C4-2B (cell line): ENCODE measurements at regions not wholly inside any gene's neighbourhood (a gene's known extent, or its start where the extent isn't known, plus 50 kb on each side); places are given as distances from the start of the nearest gene placed in this dataset.
A peak's percentile ranks its signal among the peaks of the same experiment; 100 is the strongest.
"Not testable (repeated sequence)": the region's sequence is repeated elsewhere in the genome, so short reads cannot be mapped to it uniquely, and the experiment has no call there.

Experiments
- H3K27ac ChIP-seq: fragments of 450-650 bp; 2 replicates; pipeline ENCODE4 v1.5.1; 2017
- CTCF ChIP-seq: fragments of 450-650 bp; conservative IDR thresholded peaks from 2 replicates; pipeline ENCODE4 v1.5.1; 2017; ENCODE audit warnings: mild to moderate bottlenecking
- ZFX ChIP-seq: fragments of 450-650 bp; IDR thresholded peaks from 2 replicates; pipeline ENCODE4 v1.6.1; 2017

DNA sequence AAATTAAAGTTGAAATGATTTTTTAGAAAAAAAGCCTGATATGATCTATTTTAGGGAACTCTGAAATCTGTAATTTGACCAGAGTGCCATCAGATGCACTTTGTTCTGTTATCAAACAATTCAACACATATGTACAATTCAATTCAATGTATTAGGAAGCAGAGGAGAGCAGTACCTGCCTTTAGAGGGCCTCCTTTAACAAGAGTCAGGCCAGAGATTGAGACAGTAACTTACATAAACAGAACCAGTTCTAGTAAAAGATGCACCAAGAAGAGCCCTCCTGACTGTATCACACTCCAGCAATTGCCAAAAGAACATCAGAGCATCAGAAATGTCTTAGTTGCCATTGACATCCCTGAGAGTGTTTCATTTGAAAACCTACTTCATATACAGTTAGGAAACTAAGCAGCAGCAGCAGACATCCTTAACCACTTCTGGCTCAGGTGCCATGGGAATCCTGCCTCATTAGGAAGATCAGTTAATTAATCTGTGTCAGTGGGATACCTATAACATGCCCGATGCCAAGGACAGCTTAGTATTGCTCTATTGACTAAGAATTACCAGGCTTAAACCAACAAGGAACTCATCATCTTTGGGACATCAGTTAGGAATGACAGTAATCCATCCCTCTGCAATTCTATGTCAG is 1222.6 kb upstream of the LRRN3 start:
- TF ChIP-seq ZFX, result no peak
- TF ChIP-seq CTCF, result peak; percentile 12
- H3K27ac ChIP-seq, result no peak overlapping the region

GRCh38 chr7:109873296-109873695 is 1217.6 kb upstream of the LRRN3 start:
- no peak for TF ChIP-seq ZFX
- no peak for TF ChIP-seq CTCF

GRCh38 chr7:109879287-109879828 is 1211.6 kb upstream of the LRRN3 start:
- no peak overlapping the region for H3K27ac ChIP-seq
- TF ChIP-seq ZFX (no peak), CTCF (no peak)

More at GRCh38 chr7:109873296-109873695, 1217.6 kb upstream of the LRRN3 start:
- no peak overlapping the region for H3K27ac ChIP-seq

- TF ChIP-seq ZFX (no peak), CTCF (no peak)
- H3K27ac ChIP-seq, result no peak overlapping the region
Measured at GRCh38 chr7:109890622-109891021, 1200.3 kb upstream of the LRRN3 start.

DNA sequence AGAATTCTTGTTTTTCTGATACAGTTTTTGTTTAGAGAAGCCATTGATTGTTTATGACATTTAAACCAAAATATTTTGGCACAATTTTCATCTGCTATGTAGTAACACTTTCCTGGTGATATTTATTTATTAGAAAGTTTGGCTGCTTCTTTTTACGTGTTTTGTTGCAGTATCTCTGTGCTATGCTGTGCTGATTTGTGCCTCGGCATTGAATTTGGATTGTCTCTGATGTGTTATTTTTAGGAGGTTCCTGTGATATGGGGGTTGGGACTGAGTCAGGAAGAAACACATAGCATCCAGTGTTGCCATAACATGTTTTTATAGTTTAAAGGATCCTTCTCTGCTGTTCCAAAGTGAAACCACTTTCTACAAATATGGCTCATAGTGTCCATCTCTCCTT is 1197.7 kb upstream of the LRRN3 start:
- no peak for TF ChIP-seq CTCF
- TF ChIP-seq ZFX, result no peak

DNA sequence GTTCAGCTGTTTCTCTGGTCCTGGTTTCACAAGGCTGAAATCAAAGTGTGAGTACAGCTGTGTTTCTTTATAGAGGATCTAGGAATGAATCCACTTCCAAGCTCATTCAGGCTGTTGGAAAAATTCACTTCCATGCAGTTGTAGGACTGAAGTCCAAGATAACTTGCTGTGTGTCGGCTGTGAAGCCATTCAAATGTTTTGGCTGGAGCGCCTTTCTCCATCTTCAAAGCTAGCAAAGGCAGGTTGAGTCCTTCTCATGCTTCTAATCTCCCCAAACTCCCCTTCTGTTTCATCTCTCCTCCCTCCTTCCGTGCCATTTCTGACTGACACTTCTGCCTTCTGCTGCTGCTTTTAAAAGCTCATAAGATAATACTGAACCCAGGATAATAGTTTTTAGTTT is 1195.4 kb upstream of the LRRN3 start:
- TF ChIP-seq ZFX (no peak), CTCF (no peak)
- H3K27ac ChIP-seq, result no peak overlapping the region

More for the DNA sequence above, 1197.7 kb upstream of the LRRN3 start:
- H3K27ac ChIP-seq, result no peak overlapping the region

DNA sequence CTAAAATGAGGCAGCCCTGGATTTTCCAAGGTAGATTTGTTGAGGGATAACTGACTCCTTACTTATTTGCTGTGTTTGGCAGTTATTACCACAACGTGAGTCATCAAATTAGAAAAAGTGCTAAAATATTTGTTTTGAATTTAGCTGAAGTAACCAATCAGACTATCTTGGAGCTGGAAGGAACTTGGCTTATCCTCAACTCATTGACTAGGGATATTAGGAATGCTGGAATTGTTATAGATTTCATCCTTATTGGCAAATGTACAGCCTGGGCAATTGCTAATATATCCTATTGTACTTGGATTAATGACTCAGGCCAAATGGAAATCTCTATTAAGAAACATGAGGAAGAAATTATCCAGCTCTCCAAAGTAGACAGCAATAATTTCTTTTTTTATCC is 1189.0 kb upstream of the LRRN3 start:
- TF ChIP-seq CTCF (no peak), ZFX (no peak)
- H3K27ac ChIP-seq, result no peak overlapping the region

DNA sequence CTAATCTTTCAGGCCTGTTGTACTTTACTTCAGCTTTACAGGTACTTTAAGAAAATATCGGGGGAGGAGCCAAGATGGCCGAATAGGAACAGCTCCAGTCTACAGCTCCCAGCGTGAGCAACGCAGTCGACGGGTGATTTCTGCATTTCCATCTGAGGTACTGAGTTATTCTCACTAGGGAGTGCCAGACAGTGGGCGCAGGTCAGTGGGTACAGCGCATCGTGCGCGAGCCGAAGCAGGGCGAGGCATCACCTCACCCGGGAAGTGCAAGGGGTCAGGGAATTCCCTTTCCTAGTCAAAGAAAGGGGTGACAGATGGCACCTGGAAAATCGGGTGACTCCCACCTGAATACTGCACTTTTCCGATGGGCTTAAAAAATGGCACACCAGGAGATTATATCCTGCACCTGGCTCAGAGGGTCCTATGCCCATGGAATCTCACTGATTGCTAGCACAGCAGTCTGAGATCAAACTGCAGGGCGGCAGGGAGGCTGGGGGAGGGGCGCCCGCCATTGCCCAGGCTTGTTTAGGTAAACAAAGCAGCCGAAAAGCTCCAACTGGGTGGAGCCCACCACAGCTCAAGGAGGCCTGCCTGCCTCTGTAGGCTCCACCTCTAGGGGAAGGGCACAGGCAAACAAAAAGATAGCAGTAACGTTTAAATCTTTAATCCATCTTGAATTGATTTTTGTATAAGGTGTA is 1185.4 kb upstream of the LRRN3 start:
- H3K27ac ChIP-seq, result not testable (repeated sequence)
